GM12891 (cell line): ENCODE measurements at regions not wholly inside any gene's neighbourhood (a gene's known extent, or its start where the extent isn't known, plus 50 kb on each side); places are given as distances from the start of the nearest gene placed in this dataset.

ENCODE experiments used
- POLR2A ChIP-seq: IDR thresholded peaks from 2 replicates; pipeline ENCODE4 v1.6.1; 2011; ENCODE audit warnings: low read depth, low read length, control low read depth
- POLR2AphosphoS5 ChIP-seq: IDR thresholded peaks from 2 replicates; pipeline ENCODE4 v1.6.1; 2011; ENCODE audit warnings: low read depth, low read length, control low read depth
- SPI1 ChIP-seq: IDR thresholded peaks from 2 replicates; pipeline ENCODE4 v1.6.1; 2011; ENCODE audit warnings: low read depth, low read length, control low read depth
- TAF1 ChIP-seq: IDR thresholded peaks from 2 replicates; pipeline ENCODE4 v1.6.1; 2011; ENCODE audit warnings: low read depth, low read length, control low read depth

- TF ChIP-seq POLR2AphosphoS5 (no peak), TAF1 (no peak), POLR2A (no peak), SPI1 (no peak)
These were observed 192.8 kb upstream of the MTNR1B start for GRCh38 chr11:92776676-92777075.
